ENCODE measurements at regions not wholly inside any gene's neighbourhood (a gene's known extent, or its start where the extent isn't known, plus 50 kb on each side); places are given as distances from the start of the nearest gene placed in this dataset.

DNA sequence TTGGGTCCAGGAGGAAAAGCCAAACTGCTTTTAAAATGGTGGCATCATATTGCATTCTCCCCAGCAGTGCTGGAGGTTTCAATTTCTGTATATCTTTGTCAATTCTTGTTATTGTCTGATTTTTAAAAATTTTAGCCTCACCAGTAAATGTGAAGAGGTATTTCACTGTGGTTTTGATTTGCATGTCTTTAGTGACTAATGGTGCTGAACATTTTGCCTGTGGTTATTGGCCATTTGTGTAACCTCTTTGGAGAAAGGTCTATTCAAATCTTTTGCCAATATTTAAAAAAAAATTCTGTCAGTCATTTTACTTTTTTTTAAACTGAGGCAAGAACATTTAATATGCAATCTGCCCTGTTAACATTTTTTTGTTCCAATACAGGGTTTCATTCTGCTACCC is 322.1 kb downstream of the TLL1 start:
- TF ChIP-seq CTCF (IDR thresholded peaks at IDR 0.05) (no peak), POLR2AphosphoS5 (IDR thresholded peaks at IDR 0.05) (no peak), EP300 (IDR thresholded peaks at IDR 0.05) (no peak), POLR2A (IDR thresholded peaks at IDR 0.05; ENCODE audit: low read depth) (no peak)

Measured in esophagus muscularis mucosa (tissue), 4 donors.